OCI-LY3 (cell line): ENCODE measurements at regions not wholly inside any gene's neighbourhood (a gene's known extent, or its start where the extent isn't known, plus 50 kb on each side); places are given as distances from the start of the nearest gene placed in this dataset.

Experiments
- H2AFZ ChIP-seq: fragments of 200-600, 300-600 bp; shearing (Covaris generic); 2 replicates; pipeline ENCODE4 v1.6.0; 2014; ENCODE audit warnings: antibody characterized with exemption, low read depth, low read length
- H3K27ac ChIP-seq: fragments of 200-600, 300-600 bp; sonication (generic); 2 replicates; pipeline ENCODE4 v1.5.1; 2014; ENCODE audit warnings: mild to moderate bottlenecking, low read length, moderate library complexity, mixed read lengths
- H3K27me3 ChIP-seq: fragments of 200-600, 300-600 bp; sonication (generic); 2 replicates; pipeline ENCODE4 v1.6.1; 2014; ENCODE audit warnings: low read depth, low read length, mixed read lengths
- H3K36me3 ChIP-seq: fragments of 200-600, 300-600 bp; sonication (generic); replicated peaks from 2 replicates; pipeline ENCODE3; 2014; ENCODE audit warnings: low read depth, low read length, mixed read lengths
- H3K4me1 ChIP-seq: fragments of 300-600, 200-600 bp; sonication (generic); 2 replicates; pipeline ENCODE4 v1.6.1; 2014; ENCODE audit warnings: low read length, mixed read lengths
- H3K4me2 ChIP-seq: fragments of 200-600, 300-600 bp; sonication (generic); 2 replicates; pipeline ENCODE4 v1.6.1; 2014; ENCODE audit warnings: low read length, mixed read lengths
- H3K4me3 ChIP-seq: fragments of 300-600, 200-600 bp; sonication (generic); 2 replicates; pipeline ENCODE4 v1.5.1; 2014; ENCODE audit warnings: antibody characterized with exemption, mild to moderate bottlenecking, low read length, moderate library complexity
- H3K79me2 ChIP-seq: fragments of 300-600, 200-600 bp; shearing (Covaris generic); 2 replicates; pipeline ENCODE4 v1.6.1; 2014; ENCODE audit warnings: mild to moderate bottlenecking, low read length, mixed read lengths
- H3K9ac ChIP-seq: fragments of 300-600, 200-600 bp; shearing (Covaris generic); 2 replicates; pipeline ENCODE4 v1.6.0; 2014; ENCODE audit warnings: mild to moderate bottlenecking, low read length, moderate library complexity
- H3K9me3 ChIP-seq: fragments of 200-600, 300-600 bp; shearing (Covaris generic); 2 replicates; pipeline ENCODE4 v1.6.1; 2014; ENCODE audit warnings: low read length, mixed read lengths; ENCODE audit not compliant: insufficient read depth
- H4K20me1 ChIP-seq: fragments of 200-600, 300-600 bp; sonication (generic); 2 replicates; pipeline ENCODE4 v1.6.1; 2016; ENCODE audit warnings: low read length, mixed read lengths; ENCODE audit not compliant: insufficient read depth
- CTCF ChIP-seq: fragments of 200-600, 300-600 bp; sonication (generic); IDR thresholded peaks from 2 replicates; pipeline ENCODE4 v1.5.1; 2014; ENCODE audit warnings: antibody characterized with exemption, low read length, low read depth
- EZH2phosphoT487 ChIP-seq: fragments of 200-600 bp; shearing (Covaris generic); IDR thresholded peaks from 2 replicates; pipeline ENCODE4 v1.6.1; 2018; ENCODE audit warnings: antibody characterized with exemption, mixed run types, low read depth

- Histone ChIP-seq H3K9me3 (no peaks in the 10 kb centered on the region), H3K36me3 (no peaks in the 10 kb centered on the region), H3K9ac (no peak overlapping the region), H3K4me2 (no peak overlapping the region), H3K4me3 (no peak overlapping the region), H3K4me1 (no peaks in the 10 kb centered on the region), H4K20me1 (no peaks in the 10 kb centered on the region), H3K27me3 (no peaks in the 10 kb centered on the region), H2AFZ (no peak overlapping the region), H3K79me2 (no peaks in the 10 kb centered on the region), H3K27ac (no peak overlapping the region)
- TF ChIP-seq EZH2phosphoT487 (no peak), CTCF (no peak)
Measured at GRCh38 chr16:8023326-8023725, 567.0 kb downstream of the TMEM114 start.

GRCh38 chr16:8005096-8005860 lies 585.0 kb downstream of the TMEM114 start:
- no peak overlapping the region for H3K4me2 ChIP-seq
- H3K9me3 ChIP-seq: no peaks in the 10 kb centered on the region
- no peak overlapping the region for H3K4me3 ChIP-seq
- TF ChIP-seq EZH2phosphoT487: no peak
- TF ChIP-seq CTCF: no peak
- no peaks in the 10 kb centered on the region for H4K20me1 ChIP-seq
- no peaks in the 10 kb centered on the region for H3K36me3 ChIP-seq
- H3K27ac ChIP-seq: no peak overlapping the region
- no peaks in the 10 kb centered on the region for H3K79me2 ChIP-seq
- H2AFZ ChIP-seq: no peak overlapping the region
- H3K27me3 ChIP-seq: no peaks in the 10 kb centered on the region
- no peaks in the 10 kb centered on the region for H3K4me1 ChIP-seq
- no peak overlapping the region for H3K9ac ChIP-seq

- Histone ChIP-seq H3K79me2 (no peaks in the 10 kb centered on the region), H3K4me1 (no peaks in the 10 kb centered on the region), H3K4me2 (no peak overlapping the region), H3K9me3 (no peaks in the 10 kb centered on the region), H3K27ac (no peak overlapping the region), H4K20me1 (no peaks in the 10 kb centered on the region), H3K9ac (no peak overlapping the region), H3K27me3 (no peaks in the 10 kb centered on the region), H3K4me3 (no peak overlapping the region), H3K36me3 (no peaks in the 10 kb centered on the region), H2AFZ (no peak overlapping the region)
- TF ChIP-seq CTCF (no peak), EZH2phosphoT487 (no peak)
Measured at GRCh38 chr16:7998789-7999453, 591.4 kb downstream of the TMEM114 start.

- no peak overlapping the region for H3K4me2 ChIP-seq
- no peaks in the 10 kb centered on the region for H3K27me3 ChIP-seq
- H3K79me2 ChIP-seq: no peaks in the 10 kb centered on the region
- H3K4me1 ChIP-seq: no peaks in the 10 kb centered on the region
- no peaks in the 10 kb centered on the region for H3K9me3 ChIP-seq
- H3K9ac ChIP-seq: no peak overlapping the region
- H2AFZ ChIP-seq: no peak overlapping the region
- no peaks in the 10 kb centered on the region for H4K20me1 ChIP-seq
- H3K27ac ChIP-seq: no peak overlapping the region
- H3K36me3 ChIP-seq: no peaks in the 10 kb centered on the region
- no peak for TF ChIP-seq CTCF
- TF ChIP-seq EZH2phosphoT487: no peak
- H3K4me3 ChIP-seq: no peak overlapping the region
Measured at GRCh38 chr16:7997966-7998365, 592.3 kb downstream of the TMEM114 start.
